SK-N-SH treated with all-trans-retinoic acid at 6 μM for 48 hours (cell line): ENCODE measurements at regions not wholly inside any gene's neighbourhood (a gene's known extent, or its start where the extent isn't known, plus 50 kb on each side); places are given as distances from the start of the nearest gene placed in this dataset.

ENCODE experiments used
- ATAC-seq: fragments of 200-7000 bp; cut with Tn5 transposase; 3 replicates; pipeline ENCODE4 v1.9.1; 2020; ENCODE audit warnings: mild to moderate bottlenecking, moderate library complexity
- ARNTL ChIP-seq: fragments of 450-650 bp; formaldehyde crosslinking; IDR thresholded peaks from 2 replicates; pipeline ENCODE4 v1.5.0; 2020; ENCODE audit warnings: low read depth, mild to moderate bottlenecking, moderate library complexity, borderline replicate concordance
- BACH2 ChIP-seq: fragments of 250-450 bp; sonication (Bioruptor Pico); IDR thresholded peaks from 2 replicates; pipeline ENCODE4 v1.9.0; 2021; ENCODE audit warnings: mild to moderate bottlenecking, borderline replicate concordance
- CSDC2 ChIP-seq: fragments of 250-450 bp; sonication (Bioruptor Pico); IDR thresholded peaks from 2 replicates; pipeline ENCODE4 v1.5.0; 2020; ENCODE audit warnings: mild to moderate bottlenecking, moderate library complexity
- ESRRG ChIP-seq: fragments of 250-450 bp; sonication (Bioruptor Pico); IDR thresholded peaks from 2 replicates; pipeline ENCODE4 v1.6.1; 2021; ENCODE audit warnings: mild to moderate bottlenecking
- GLIS3 ChIP-seq: fragments of 250-450 bp; sonication (Bioruptor Pico); IDR thresholded peaks from 2 replicates; pipeline ENCODE4 v1.5.0; 2020; ENCODE audit warnings: mild to moderate bottlenecking, moderate library complexity
- ISL1 ChIP-seq: fragments of 250-450 bp; sonication (Bioruptor Pico); IDR thresholded peaks from 2 replicates; pipeline ENCODE4 v2.1.2; 2022; ENCODE audit warnings: mild to moderate bottlenecking, moderate library complexity
- OSR1 ChIP-seq: fragments of 250-450 bp; sonication (Bioruptor Pico); IDR thresholded peaks from 2 replicates; pipeline ENCODE4 v1.8.0; 2022; ENCODE audit warnings: moderate library complexity, mild to moderate bottlenecking, inconsistent platforms
- PPARA ChIP-seq: fragments of 250-450 bp; sonication (Bioruptor Pico); IDR thresholded peaks from 2 replicates; pipeline ENCODE4 v1.5.0; 2020; ENCODE audit warnings: mild to moderate bottlenecking, borderline replicate concordance
- RARB ChIP-seq: fragments of 250-450 bp; sonication (Bioruptor Pico); IDR thresholded peaks from 2 replicates; pipeline ENCODE4 v1.8.0; 2021; ENCODE audit warnings: mild to moderate bottlenecking, moderate library complexity
- SNAI2 ChIP-seq: fragments of 250-450 bp; sonication (Bioruptor Pico); IDR thresholded peaks from 2 replicates; pipeline ENCODE4 v1.5.0; 2020; ENCODE audit warnings: mild to moderate bottlenecking, moderate library complexity
- TCF4 ChIP-seq: fragments of 250-450 bp; sonication (Bioruptor Pico); IDR thresholded peaks from 2 replicates; pipeline ENCODE4 v1.8.0; 2021; ENCODE audit warnings: mild to moderate bottlenecking, moderate library complexity, borderline replicate concordance
- TOX ChIP-seq: fragments of 250-450 bp; sonication (Bioruptor Pico); IDR thresholded peaks from 2 replicates; pipeline ENCODE4 v1.8.0; 2021; ENCODE audit warnings: mild to moderate bottlenecking, moderate library complexity, borderline replicate concordance
- ZFP3 ChIP-seq: fragments of 250-450 bp; sonication (Bioruptor Pico); IDR thresholded peaks from 2 replicates; pipeline ENCODE4 v1.5.0; 2020; ENCODE audit warnings: mild to moderate bottlenecking, moderate library complexity
- ZFP30 ChIP-seq: fragments of 450-650 bp; formaldehyde crosslinking; IDR thresholded peaks from 2 replicates; pipeline ENCODE4 v1.5.0; 2022; ENCODE audit warnings: mild to moderate bottlenecking, moderate library complexity
- ZNF565 ChIP-seq: fragments of 450-650 bp; formaldehyde crosslinking; conservative IDR thresholded peaks from 2 replicates; pipeline ENCODE4 v1.5.0; 2020; ENCODE audit warnings: low read depth, mild to moderate bottlenecking, moderate library complexity
- ZNF70 ChIP-seq: fragments of 450-650 bp; formaldehyde crosslinking; IDR thresholded peaks from 2 replicates; pipeline ENCODE4 v1.5.0; 2020; ENCODE audit warnings: mild to moderate bottlenecking, moderate library complexity
- ZNF8 ChIP-seq: fragments of 450-650 bp; formaldehyde crosslinking; IDR thresholded peaks from 2 replicates; pipeline ENCODE4 v1.5.0; 2020; ENCODE audit warnings: mild to moderate bottlenecking, moderate library complexity
- TF ChIP-seq, protein P1 (sequence below): fragments of 250-450 bp; sonication (Bioruptor Pico); IDR thresholded peaks from 2 replicates; pipeline ENCODE4 v1.5.1; 2021; ENCODE audit warnings: mild to moderate bottlenecking, moderate library complexity
- TF ChIP-seq, protein P2 (sequence below): fragments of 250-450 bp; sonication (Bioruptor Pico); IDR thresholded peaks from 2 replicates; pipeline ENCODE4 v1.8.0; 2021; ENCODE audit warnings: low read depth, mild to moderate bottlenecking, moderate library complexity, borderline replicate concordance
- TF ChIP-seq, protein P3 (sequence below): fragments of 250-450 bp; sonication (Bioruptor Pico); IDR thresholded peaks from 2 replicates; pipeline ENCODE4 v1.5.1; 2020; ENCODE audit warnings: low read depth, mild to moderate bottlenecking, moderate library complexity
- TF ChIP-seq, protein P4 (sequence below): fragments of 250-450 bp; sonication (Bioruptor Pico); IDR thresholded peaks from 2 replicates; pipeline ENCODE4 v1.8.0; 2020; ENCODE audit warnings: mild to moderate bottlenecking, moderate library complexity, borderline replicate concordance
- TF ChIP-seq, protein P5 (sequence below): fragments of 250-450 bp; sonication (Bioruptor Pico); IDR thresholded peaks from 2 replicates; pipeline ENCODE4 v1.5.0; 2020; ENCODE audit warnings: mild to moderate bottlenecking, moderate library complexity

DNA sequence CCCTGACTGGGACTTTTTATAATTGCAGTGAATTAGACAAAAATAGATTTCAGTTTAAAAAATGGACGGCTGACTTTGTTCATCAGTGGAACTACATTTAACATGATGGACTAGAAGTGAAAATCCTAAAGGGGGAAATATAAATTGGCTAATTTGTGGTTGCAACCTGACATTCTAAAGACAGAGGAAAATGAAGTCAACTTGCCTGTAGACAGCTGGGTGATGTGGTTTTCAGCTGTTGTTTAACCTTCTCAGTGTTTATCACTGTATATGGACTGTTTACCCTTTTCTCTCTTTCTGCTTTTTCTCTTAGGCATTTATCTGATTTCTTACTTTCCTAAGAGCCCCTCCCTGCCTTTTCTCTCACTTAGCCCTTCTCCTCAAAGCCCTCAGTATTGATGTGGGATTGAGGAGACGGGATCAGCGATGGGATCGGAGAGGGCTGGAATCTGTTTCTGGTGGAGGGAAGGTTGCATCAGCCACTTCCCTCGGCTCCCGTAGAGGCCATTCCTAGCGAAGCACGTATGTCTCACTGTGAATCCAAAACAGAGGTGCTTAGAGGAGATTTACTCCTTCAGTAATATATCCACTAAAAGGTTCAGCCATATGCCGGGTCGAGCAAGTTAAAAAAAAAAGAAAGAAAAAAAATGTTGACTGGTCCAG, 109.0 kb upstream of the KLF6 start:
- TF ChIP-seq ARNTL (CRISPR knock-in tag) (no peak), ISL1 (no peak), PPARA (no peak), ZFP3 (CRISPR knock-in tag) (no peak), RARB (CRISPR knock-in tag) (no peak), TOX (CRISPR knock-in tag) (no peak), ZFP30 (CRISPR knock-in tag) (no peak), ZNF70 (CRISPR knock-in tag) (no peak), ESRRG (no peak), TCF4 (CRISPR knock-in tag) (no peak), ZNF565 (CRISPR knock-in tag) (no peak), SNAI2 (CRISPR knock-in tag) (no peak), CSDC2 (CRISPR knock-in tag) (no peak), BACH2 (no peak), OSR1 (no peak)
- TF ChIP-seq, protein P1, sequence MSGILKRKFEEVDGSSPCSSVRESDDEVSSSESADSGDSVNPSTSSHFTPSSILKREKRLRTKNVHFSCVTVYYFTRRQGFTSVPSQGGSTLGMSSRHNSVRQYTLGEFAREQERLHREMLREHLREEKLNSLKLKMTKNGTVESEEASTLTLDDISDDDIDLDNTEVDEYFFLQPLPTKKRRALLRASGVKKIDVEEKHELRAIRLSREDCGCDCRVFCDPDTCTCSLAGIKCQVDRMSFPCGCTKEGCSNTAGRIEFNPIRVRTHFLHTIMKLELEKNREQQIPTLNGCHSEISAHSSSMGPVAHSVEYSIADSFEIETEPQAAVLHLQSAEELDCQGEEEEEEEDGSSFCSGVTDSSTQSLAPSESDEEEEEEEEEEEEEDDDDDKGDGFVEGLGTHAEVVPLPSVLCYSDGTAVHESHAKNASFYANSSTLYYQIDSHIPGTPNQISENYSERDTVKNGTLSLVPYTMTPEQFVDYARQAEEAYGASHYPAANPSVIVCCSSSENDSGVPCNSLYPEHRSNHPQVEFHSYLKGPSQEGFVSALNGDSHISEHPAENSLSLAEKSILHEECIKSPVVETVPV (CRISPR knock-in tag): no peak
- TF ChIP-seq, protein P2, sequence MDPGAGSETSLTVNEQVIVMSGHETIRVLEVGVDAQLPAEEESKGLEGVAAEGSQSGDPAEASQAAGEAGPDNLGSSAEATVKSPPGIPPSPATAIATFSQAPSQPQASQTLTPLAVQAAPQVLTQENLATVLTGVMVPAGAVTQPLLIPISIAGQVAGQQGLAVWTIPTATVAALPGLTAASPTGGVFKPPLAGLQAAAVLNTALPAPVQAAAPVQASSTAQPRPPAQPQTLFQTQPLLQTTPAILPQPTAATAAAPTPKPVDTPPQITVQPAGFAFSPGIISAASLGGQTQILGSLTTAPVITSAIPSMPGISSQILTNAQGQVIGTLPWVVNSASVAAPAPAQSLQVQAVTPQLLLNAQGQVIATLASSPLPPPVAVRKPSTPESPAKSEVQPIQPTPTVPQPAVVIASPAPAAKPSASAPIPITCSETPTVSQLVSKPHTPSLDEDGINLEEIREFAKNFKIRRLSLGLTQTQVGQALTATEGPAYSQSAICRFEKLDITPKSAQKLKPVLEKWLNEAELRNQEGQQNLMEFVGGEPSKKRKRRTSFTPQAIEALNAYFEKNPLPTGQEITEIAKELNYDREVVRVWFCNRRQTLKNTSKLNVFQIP (CRISPR knock-in tag): no peak
- TF ChIP-seq, protein P3, sequence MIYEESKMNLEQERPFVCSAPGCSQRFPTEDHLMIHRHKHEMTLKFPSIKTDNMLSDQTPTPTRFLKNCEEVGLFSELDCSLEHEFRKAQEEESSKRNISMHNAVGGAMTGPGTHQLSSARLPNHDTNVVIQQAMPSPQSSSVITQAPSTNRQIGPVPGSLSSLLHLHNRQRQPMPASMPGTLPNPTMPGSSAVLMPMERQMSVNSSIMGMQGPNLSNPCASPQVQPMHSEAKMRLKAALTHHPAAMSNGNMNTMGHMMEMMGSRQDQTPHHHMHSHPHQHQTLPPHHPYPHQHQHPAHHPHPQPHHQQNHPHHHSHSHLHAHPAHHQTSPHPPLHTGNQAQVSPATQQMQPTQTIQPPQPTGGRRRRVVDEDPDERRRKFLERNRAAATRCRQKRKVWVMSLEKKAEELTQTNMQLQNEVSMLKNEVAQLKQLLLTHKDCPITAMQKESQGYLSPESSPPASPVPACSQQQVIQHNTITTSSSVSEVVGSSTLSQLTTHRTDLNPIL (CRISPR knock-in tag): no peak
- TF ChIP-seq, protein P4, sequence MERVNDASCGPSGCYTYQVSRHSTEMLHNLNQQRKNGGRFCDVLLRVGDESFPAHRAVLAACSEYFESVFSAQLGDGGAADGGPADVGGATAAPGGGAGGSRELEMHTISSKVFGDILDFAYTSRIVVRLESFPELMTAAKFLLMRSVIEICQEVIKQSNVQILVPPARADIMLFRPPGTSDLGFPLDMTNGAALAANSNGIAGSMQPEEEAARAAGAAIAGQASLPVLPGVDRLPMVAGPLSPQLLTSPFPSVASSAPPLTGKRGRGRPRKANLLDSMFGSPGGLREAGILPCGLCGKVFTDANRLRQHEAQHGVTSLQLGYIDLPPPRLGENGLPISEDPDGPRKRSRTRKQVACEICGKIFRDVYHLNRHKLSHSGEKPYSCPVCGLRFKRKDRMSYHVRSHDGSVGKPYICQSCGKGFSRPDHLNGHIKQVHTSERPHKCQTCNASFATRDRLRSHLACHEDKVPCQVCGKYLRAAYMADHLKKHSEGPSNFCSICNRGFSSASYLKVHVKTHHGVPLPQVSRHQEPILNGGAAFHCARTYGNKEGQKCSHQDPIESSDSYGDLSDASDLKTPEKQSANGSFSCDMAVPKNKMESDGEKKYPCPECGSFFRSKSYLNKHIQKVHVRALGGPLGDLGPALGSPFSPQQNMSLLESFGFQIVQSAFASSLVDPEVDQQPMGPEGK (CRISPR knock-in tag): no peak
- TF ChIP-seq, protein P5, sequence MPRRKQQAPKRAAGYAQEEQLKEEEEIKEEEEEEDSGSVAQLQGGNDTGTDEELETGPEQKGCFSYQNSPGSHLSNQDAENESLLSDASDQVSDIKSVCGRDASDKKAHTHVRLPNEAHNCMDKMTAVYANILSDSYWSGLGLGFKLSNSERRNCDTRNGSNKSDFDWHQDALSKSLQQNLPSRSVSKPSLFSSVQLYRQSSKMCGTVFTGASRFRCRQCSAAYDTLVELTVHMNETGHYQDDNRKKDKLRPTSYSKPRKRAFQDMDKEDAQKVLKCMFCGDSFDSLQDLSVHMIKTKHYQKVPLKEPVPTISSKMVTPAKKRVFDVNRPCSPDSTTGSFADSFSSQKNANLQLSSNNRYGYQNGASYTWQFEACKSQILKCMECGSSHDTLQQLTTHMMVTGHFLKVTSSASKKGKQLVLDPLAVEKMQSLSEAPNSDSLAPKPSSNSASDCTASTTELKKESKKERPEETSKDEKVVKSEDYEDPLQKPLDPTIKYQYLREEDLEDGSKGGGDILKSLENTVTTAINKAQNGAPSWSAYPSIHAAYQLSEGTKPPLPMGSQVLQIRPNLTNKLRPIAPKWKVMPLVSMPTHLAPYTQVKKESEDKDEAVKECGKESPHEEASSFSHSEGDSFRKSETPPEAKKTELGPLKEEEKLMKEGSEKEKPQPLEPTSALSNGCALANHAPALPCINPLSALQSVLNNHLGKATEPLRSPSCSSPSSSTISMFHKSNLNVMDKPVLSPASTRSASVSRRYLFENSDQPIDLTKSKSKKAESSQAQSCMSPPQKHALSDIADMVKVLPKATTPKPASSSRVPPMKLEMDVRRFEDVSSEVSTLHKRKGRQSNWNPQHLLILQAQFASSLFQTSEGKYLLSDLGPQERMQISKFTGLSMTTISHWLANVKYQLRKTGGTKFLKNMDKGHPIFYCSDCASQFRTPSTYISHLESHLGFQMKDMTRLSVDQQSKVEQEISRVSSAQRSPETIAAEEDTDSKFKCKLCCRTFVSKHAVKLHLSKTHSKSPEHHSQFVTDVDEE (CRISPR knock-in tag): no peak
- TF ChIP-seq, all 23 proteins: peak for 0
- ATAC-seq: no peak

DNA sequence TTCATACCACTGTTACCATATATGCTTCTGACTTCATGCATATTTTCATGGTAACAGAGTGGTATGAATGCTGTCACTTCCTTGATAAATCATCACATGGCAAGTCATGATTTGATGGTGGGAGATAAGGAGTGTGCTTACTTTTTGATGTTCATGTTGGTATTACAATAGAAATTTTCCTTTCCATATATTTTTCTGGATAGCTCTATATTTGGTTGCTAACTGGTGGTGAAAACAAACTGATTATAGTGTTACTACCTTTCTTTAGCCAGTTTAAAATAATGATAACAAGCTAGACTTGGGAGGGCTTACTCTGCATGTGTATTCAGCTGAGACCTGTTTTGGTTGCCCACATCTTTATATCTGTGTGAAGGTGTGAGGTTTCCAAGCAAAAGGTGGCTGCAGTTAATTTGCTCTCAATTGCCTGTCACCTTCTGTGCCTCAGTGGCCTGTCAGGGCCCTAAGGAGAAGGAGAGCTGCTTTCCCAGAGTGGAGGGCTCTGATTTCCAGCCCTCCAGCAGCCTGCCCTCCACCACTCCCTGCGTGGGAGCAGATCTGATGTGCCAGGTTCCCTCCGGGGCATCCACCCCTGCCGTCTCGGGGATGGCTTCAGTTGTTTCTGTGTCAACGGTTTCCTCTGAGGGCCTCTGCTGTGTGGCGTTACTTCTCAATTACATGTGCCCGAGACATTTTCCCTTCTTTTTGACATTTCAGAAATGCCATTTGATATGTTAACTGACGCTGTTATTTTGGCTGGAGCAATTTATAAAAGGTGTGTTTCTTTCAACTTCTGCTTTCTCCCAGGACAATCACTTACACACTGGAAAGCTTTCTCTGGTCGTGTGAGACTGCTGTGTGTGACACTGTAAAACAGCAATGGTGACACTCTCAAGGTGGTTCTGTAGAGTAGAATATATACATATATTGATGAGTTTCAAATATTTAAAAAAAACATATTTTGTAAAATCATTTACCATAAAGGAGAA, 107.7 kb upstream of the KLF6 start:
- no peak for ATAC-seq
- no peak for TF ChIP-seq ZFP30 (CRISPR knock-in tag)
- no peak for TF ChIP-seq ZNF70 (CRISPR knock-in tag)
- no peak for TF ChIP-seq PPARA
- TF ChIP-seq ZNF565 (CRISPR knock-in tag): no peak
- TF ChIP-seq TOX (CRISPR knock-in tag): no peak
- no peak for TF ChIP-seq TCF4 (CRISPR knock-in tag)
- TF ChIP-seq RARB (CRISPR knock-in tag): no peak
- TF ChIP-seq ZFP3 (CRISPR knock-in tag): no peak
- no peak for TF ChIP-seq GLIS3
- no peak for TF ChIP-seq ARNTL (CRISPR knock-in tag)
- no peak for TF ChIP-seq SNAI2 (CRISPR knock-in tag)
- TF ChIP-seq CSDC2 (CRISPR knock-in tag): no peak
- TF ChIP-seq, protein P1 (CRISPR knock-in tag): no peak
- TF ChIP-seq, protein P5 (CRISPR knock-in tag): no peak
- no peak for TF ChIP-seq ZNF8
- no peak for TF ChIP-seq OSR1
